Cardiac fibroblast (primary cell): ENCODE measurements at regions not wholly inside any gene's neighbourhood (a gene's known extent, or its start where the extent isn't known, plus 50 kb on each side); places are given as distances from the start of the nearest gene placed in this dataset.
"Not testable (repeated sequence)": the region's sequence is repeated elsewhere in the genome, so short reads cannot be mapped to it uniquely, and the experiment has no call there.

Source experiments
- DNase-seq, 2 donors: peaks; one replicate each; pipeline versions ENCODE4 v3.0.0 to v3.0.0-alpha.2; 2010; ENCODE audit warnings: low read depth in 2 of 2
- H3K4me3 ChIP-seq, 2 donors: replicated peaks in 1 of 2; 1 replicate in 1 of 2; 2 replicates in 1 of 2; pipeline ENCODE4 v1.5.1; 2011; ENCODE audit warnings: low read depth in 2 of 2, low read length in 2 of 2, mild to moderate bottlenecking in 2 of 2, moderate library complexity in 1 of 2
- TF ChIP-seq, protein P1 (sequence below): IDR thresholded peaks from one replicate; pipeline ENCODE4 v1.5.1; 2011; ENCODE audit warnings: low read depth, mild to moderate bottlenecking, low read length, inconsistent platforms

DNA sequence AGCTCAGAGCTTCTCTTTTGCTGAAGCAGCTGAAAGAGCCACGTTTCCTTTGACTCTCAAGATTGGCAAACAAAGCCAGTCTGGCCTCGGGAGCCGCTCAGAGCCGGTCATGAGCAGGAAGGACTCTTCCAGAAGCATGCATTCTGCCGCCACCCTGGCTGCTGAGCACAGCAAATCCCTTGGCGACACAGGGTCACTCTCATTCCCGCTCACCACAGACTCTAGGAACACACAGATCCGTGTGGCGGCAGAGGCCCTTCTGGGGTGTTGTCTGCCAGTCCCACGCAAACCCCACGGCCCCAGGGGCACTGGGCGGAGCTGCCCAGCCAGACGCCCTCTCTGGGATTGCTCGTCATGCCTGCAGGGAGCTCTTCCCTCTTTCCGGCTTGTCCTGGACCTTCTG lies 157.0 kb downstream of the C16orf95 start:
- peak; percentile 27 to 29 for DNase-seq
- H3K4me3 ChIP-seq = no peak overlapping the region
- TF ChIP-seq, protein P1, sequence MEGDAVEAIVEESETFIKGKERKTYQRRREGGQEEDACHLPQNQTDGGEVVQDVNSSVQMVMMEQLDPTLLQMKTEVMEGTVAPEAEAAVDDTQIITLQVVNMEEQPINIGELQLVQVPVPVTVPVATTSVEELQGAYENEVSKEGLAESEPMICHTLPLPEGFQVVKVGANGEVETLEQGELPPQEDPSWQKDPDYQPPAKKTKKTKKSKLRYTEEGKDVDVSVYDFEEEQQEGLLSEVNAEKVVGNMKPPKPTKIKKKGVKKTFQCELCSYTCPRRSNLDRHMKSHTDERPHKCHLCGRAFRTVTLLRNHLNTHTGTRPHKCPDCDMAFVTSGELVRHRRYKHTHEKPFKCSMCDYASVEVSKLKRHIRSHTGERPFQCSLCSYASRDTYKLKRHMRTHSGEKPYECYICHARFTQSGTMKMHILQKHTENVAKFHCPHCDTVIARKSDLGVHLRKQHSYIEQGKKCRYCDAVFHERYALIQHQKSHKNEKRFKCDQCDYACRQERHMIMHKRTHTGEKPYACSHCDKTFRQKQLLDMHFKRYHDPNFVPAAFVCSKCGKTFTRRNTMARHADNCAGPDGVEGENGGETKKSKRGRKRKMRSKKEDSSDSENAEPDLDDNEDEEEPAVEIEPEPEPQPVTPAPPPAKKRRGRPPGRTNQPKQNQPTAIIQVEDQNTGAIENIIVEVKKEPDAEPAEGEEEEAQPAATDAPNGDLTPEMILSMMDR = no peak

DNA sequence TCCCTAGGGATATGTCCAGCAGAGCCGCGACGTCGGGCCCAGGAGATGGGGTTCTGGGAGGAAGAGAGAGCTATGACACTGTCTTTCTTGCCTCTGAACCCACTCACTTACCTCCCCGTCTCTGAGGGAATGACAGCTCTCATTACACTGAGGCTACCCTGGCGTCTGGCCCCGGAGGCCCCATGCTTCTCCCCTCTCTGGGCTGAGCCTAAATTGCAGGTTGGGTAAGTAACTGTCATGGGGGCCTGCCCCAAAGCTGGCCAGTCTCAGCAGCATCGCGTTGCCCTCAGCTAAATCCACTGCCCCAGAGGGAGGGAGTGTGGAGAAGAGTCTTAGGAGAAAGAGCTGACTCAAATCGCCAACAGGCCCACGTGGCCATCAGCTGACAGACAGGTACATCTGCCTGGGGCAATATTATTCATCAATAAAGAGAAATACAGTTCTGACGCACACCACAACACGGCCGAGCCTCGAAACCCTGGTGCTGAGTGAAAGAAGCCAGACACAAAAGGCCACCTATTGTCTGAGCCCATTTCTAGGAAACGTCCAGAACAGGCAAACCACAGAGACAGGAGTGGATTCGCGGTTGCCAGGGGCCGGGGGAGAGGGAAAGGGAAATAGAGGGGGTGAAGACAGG lies 156.4 kb downstream of the C16orf95 start:
- TF ChIP-seq, protein P1 = no peak
- no peak overlapping the region for H3K4me3 ChIP-seq
- DNase-seq = no peak

DNA sequence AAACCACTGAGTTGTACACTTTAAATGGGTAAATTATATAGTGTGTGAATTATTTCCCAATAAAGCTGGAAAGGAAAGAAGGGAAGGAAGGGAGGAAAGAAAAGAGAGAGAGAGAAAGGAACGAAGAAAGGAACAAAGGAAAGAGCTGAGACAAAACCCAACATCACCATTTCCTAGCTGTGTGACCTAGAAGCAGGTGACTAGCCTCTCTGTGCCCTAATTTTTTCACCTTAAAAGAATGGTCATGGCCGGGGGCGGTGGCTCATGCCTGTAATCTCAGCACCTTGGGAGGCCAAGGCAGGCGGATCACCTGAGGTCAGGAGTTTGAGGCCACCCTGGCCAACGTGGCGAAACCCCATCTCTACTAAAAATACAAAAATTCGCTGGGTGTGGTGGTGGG lies 155.8 kb downstream of the C16orf95 start:
- not testable (repeated sequence) for DNase-seq, H3K4me3 ChIP-seq

DNA sequence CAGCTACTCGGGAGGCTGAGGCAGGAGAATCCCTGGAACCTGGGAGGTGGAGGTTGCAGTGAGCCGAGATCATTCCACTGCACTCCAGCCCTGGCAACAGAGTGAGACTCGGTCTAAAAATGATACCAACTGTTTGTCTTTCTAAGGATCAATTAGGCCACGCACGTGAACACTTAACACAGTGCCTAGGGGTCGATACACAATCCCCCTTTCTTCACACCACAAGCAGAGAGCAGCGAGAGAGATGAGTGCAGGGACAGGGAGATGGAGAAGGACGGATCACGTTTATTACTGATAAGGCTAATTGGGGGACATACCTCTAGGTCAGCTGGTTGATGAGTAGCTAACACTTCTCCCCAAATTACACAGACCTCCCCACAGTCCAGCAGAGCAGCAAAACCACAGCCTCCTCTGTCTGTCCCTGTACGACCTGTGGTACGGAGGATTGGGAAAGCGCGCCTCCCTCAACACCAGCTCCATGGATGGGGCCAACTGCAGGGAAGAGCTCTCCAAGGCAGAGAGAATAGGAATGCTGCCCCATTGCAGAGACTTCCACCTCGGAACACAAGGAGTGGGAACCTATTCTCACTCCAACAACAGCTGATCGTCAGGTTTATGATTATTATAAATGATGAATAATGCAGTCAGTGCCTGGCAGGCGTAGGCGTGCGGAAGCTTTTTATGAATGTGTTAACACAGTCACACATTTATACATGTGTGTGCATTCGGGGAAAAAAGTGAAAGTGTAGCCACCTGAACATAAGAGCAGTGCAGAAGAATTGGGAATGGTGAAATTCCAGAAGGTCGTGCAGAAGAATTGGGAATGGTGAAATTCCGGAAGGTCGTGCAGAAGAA lies 155.1 kb downstream of the C16orf95 start:
- TF ChIP-seq, protein P1 = no peak
- DNase-seq = no peak
- no peak overlapping the region for H3K4me3 ChIP-seq

DNA sequence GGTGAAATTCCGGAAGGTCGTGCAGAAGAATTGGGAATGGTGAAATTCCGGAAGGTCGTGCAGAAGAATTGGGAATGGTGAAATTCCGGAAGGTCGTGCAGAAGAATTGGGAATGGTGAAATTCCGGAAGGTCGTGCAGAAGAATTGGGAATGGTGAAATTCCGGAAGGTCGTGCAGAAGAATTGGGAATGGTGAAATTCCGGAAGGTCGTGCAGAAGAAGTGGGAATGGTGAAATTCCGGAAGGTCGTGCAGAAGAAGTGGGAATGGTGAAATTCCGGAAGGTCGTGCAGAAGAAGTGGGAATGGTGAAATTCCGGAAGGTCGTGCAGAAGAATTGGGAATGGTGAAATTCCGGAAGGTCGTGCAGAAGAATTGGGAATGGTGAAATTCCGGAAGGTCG lies 154.4 kb downstream of the C16orf95 start:
- H3K4me3 ChIP-seq, DNase-seq: not testable (repeated sequence)

DNA sequence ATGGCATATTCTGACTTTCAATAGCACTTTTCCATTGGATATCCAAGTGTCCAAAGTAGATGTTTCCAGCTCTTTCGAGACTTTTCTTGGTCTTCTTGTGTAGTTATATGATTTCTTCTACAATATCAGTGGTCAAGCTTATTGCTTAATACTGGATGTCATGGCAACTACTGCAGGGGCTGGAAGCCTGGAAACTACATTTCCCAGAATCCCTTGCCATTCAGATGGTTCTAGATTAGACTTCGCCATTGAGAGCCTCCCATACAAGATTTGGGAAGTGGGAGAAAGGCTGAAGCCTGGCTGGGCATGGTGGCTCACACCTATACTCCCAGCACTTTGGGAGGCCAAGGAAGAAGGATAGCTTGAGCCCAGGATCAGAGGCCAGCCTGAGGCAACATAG lies 153.6 kb downstream of the C16orf95 start:
- TF ChIP-seq, protein P1 = no peak
- DNase-seq = peak in 1 of 2 donors; percentile 34
- no peak overlapping the region for H3K4me3 ChIP-seq

DNA sequence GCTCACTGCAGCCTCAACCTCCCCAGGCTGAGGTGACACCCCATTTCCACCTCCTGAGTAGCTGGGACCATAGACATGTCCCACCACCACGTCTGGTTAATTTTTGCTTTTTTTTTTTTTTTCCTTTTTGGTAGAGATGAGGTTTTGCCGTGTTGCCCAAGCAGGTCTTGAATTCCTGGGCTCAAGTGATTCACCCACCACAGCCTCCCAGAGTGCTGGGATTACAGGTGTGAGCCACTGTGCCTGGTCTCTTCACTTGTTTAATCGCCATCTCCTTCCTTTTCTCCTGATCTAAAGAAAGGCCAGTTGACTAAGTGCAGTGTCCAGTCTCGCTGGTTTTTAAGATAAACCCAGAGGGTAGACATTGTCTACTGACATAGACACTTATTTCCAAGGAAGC lies 152.0 kb downstream of the C16orf95 start:
- no peak overlapping the region for H3K4me3 ChIP-seq
- DNase-seq = no peak
- TF ChIP-seq, protein P1 = no peak
